Hepatocyte (in vitro differentiated cells): ENCODE measurements at regions not wholly inside any gene's neighbourhood (a gene's known extent, or its start where the extent isn't known, plus 50 kb on each side); places are given as distances from the start of the nearest gene placed in this dataset.

ENCODE experiments used
- EZH2phosphoT487 ChIP-seq: fragments of 200-600 bp; sonication (generic); IDR thresholded peaks from one replicate; pipeline ENCODE4 v1.6.1; 2018; ENCODE audit warnings: antibody characterized with exemption, mild to moderate bottlenecking, low read depth, moderate library complexity; ENCODE audit not compliant: unreplicated experiment, severe bottlenecking
- TF ChIP-seq, protein P1 (sequence below): fragments of 200-600 bp; sonication (generic); IDR thresholded peaks from 2 replicates; pipeline ENCODE4 v1.5.1; 2016; ENCODE audit warnings: antibody characterized with exemption, mild to moderate bottlenecking; ENCODE audit not compliant: poor library complexity

DNA sequence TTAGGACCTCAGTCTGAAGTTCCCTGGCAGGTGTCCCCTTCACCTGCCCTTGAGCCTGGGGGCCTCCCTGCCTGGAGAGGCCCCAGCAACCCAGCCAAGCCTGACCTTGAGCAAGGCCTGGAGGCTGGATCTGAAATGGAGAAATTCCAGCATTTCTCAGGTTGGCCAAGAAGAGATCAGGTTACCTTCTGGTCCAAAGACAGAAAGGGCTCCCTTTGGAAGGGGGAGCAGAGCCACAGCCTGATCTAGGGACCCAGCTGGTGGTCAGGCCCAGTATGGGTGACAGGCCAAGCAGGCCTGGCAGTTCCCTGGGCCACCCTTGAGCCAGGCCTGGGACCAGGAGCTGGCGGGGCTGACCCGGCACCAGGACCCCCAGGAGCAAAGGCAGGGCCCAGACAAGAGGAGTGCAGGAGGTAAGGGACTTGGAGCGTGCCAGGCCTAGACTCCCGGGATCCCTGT is 82.8 kb downstream of the TNFAIP2 start:
- TF ChIP-seq, protein P1, sequence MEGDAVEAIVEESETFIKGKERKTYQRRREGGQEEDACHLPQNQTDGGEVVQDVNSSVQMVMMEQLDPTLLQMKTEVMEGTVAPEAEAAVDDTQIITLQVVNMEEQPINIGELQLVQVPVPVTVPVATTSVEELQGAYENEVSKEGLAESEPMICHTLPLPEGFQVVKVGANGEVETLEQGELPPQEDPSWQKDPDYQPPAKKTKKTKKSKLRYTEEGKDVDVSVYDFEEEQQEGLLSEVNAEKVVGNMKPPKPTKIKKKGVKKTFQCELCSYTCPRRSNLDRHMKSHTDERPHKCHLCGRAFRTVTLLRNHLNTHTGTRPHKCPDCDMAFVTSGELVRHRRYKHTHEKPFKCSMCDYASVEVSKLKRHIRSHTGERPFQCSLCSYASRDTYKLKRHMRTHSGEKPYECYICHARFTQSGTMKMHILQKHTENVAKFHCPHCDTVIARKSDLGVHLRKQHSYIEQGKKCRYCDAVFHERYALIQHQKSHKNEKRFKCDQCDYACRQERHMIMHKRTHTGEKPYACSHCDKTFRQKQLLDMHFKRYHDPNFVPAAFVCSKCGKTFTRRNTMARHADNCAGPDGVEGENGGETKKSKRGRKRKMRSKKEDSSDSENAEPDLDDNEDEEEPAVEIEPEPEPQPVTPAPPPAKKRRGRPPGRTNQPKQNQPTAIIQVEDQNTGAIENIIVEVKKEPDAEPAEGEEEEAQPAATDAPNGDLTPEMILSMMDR, result no peak
- no peak for TF ChIP-seq EZH2phosphoT487
